Activated CD4-positive, alpha-beta T cell treated with anti-CD3 and anti-CD28 coated beads, Interleukin-2, amount 50 U/mL, for 48 hours (primary cell): ENCODE measurements at regions not wholly inside any gene's neighbourhood (a gene's known extent, or its start where the extent isn't known, plus 50 kb on each side); places are given as distances from the start of the nearest gene placed in this dataset.

Experiments used
- DNase-seq, 2 experiments: peaks; one replicate each; pipeline ENCODE4 v3.0.0-alpha.2; 2020

DNA sequence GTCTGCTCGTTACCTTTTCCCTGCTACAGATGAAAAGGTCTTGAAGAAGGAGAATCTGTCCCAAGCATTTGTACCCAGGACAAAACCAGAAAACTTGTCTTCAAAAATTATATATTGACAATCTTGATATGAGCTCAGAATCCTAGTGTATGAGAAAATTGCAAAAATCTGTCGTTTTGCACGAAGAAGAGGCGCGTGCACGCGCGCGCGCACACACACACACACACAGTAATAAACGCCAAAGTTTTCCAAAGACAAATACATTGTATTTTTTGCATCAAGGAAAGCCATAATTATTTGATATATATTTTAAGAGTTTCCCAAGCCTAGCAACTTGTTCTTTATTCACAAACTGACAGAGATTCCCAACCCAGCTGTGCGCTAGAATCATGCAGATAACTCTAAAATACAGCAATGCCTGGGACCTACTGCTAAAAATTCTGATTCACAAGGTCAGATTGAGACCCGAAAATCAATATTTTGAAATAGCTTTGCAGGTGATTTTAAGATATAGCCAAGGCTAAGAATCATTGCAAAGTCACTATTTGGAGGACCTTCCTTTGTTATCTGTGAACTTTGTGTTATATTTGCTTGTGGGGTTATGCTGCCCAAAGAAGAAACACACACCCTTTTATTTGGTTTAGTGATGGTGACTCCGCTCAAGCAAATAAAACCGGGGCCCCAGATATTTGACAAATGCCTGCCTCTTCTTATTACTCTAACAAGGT lies 1287.7 kb upstream of the CDH6 start:
- no peak for DNase-seq

DNA sequence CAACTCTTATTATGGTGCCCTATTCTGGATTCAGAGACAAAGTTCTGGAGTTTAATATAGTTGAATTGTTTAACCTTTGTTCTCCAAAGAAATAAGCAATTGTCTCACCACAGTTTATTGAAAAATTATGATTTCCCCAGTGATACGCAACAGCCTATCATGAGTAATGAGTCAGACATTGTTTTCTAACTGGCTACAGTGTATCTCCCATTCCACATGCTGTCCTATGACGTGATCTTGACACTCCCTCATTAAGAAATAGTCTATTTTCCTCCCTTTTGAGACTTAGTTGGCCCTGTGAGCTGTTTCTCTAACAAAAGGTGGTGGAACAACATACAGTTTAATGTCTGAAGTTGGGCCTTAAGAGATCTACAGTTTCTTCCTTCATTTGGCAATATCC lies 1290.6 kb upstream of the CDH6 start:
- no peak for DNase-seq

DNA sequence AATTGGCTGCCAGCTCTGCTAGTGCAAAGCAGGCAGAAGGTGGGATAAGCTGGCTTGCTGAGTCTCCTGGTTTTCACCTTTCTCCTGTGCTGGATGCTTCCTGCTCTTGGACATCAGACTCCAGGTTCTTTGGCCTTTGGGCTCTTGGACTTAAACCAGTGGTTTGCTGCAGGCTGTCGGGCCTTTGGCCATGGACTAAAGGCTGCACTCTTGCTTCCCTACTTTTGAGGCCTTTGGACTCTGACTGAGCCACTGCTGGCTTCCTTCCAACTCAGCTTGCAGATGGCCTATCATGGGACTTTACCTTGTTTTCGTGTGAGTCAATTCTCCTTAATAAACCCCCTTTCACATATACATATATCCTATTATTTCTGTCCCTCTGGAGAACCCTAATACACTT lies 1293.9 kb upstream of the CDH6 start:
- DNase-seq, result no peak

DNA sequence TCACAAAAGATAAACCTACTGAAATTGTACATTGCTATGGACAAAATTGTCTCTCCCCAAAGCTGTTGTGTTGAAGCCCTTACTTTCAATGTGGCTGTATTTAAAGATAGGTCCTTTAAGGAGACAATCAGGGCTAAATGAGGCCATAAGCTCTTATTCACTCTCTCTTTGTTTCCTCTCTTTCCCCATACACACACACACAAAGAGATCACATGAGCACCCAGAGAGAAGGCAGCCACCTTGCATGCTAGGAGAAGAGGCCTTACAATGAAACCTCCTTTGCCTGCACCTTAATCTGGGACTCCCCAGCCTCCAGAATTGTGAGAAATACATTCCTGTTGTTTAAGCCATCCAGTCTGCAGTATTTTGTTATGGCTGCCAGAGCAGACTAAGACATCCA lies 1295.6 kb upstream of the CDH6 start:
- no peak for DNase-seq

DNA sequence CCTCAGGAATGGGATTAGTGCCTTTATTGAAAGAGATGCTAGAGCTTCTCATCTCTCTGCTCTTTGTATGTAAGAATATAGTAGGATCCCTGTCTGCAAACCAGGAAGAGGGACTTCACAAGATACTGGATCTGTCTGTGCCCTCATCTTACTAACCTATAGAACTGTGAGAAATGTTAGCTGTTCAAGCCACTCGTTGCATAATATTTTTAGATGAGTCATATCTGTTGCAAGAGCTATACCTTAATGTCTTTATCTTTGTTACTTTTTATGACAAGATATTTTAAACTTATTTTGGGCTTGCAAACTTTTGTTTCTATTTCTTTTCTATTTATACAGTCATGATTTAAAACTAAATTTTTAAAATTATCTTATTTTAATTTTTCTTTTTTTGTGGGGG lies 1296.8 kb upstream of the CDH6 start:
- no peak for DNase-seq

DNA sequence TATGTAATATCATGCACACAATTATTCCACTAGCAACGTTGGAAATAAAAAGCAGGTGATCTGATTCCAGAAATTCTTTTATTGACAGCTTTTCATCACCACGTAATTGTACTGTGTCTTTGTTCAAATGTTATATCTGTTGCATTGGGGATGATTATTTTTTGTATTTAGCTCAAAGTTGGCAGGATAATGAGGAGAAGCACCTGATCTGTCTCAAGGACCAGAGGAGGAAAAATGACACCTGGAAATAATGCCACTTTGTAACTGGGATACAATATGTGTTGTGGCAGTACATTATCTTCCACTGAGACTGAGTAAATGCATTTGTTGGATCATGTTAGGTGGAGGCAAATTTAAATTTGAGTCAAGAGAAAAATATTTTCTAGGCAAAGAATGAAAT lies 1298.8 kb upstream of the CDH6 start:
- DNase-seq, result no peak

DNA sequence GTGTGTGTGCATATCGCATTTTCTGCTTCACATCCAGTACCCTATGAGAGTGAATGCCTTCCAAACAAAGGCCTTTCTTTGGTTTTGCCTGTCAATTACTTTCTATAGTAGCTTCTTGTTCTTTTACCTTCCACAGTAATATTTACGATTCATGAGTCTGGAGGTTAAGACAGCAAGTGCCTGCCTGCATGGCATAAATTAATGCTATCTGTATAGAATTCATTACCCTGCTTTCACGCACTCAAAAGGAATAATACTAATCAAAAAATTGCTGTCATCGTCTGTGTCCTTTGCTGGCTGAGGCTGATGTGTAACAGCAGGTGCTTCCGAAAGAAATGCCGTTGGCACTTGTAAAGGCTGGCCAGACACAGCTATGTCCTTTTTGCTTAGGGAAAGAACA lies 1304.4 kb upstream of the CDH6 start:
- no peak for DNase-seq

DNA sequence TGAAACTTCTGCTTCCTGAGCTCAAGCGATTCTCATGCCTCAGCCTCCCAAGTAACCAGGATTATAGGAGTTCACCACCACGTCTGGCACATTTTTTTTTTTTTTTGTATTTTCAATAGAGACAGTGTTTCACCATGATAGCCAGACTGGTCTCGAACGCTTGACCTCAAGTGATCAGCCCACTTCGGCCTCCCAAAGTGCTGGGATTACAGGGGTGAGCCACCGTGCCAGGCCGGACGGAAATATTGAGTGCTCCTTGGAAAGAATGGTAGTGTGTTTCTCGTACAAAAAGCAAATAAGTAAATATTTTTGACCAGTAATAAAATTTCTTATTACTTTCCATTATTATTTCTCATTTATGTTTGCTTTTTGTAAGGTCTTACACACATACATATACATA lies 1307.9 kb upstream of the CDH6 start:
- no peak for DNase-seq

DNA sequence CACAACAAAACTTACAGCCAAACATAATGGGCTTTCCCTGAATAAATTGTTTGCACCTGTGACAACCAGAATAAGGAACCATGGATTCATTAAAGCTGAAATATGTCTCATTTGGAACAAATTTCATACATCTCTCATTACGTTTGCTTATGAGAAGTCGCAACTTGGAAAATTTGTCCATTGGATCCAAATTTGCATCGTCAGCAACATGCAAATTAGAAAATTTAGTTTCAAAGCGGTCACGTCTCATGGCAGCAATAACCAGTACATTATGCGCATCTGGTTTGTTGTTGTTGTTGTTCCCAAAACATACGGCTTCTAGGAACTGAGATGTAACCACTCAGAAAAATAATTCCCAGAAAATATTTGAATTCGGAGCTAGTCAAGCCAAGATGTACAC lies 1311.5 kb upstream of the CDH6 start:
- no peak for DNase-seq

DNA sequence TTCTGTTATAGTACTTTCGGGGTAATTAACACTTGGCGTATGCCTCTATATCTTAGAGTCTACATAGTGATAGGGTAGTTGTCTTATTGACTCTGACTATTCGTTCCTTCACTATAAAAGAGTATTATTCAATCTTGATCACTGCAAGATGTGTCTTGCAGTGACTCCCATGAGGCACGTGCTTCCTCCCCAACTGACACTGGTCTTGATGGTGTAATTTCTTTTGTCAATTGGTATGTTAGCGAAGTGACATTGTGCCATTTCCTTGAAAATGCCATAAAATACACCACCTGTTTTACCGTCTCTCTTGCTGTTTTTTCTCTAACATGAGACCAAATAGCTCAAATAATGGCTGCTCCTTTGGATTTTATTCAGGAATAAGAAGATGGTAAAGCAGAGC lies 1314.1 kb upstream of the CDH6 start:
- DNase-seq, result no peak

DNA sequence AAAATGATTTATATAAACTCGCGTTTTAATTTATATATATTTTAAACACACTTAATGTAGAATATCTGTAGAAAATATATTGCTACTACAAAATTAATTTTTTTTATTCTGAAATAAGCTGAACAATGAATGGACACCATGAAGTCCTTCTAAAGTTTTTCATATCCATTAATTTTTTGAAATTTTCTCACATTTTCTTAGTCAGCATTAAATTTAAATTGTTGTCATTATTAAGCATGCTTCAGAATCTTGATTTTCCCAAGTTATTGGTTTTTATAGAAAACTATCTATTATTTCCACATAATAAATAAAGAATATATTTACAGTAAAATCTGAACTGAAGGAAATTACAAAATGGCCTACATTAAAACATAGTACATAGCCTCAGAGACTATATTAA lies 1314.9 kb upstream of the CDH6 start:
- DNase-seq, result no peak

DNA sequence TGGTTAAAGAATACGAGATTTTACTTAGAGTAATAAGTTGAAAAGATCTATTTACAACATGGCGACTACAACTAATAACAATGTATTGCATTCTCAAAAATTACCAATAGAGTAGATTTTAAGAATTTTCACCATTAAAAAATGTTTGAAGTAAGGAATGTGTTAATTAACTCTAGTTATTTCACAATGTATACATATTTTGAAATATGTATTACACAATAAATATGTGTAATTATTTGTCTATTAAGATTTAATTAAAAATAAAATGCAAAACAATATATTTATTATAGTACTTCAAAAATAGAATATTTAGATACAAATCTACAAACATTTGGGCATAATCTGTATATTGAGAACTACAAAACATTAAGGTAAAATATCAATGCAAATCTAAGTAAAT lies 1326.3 kb upstream of the CDH6 start:
- no peak for DNase-seq

DNA sequence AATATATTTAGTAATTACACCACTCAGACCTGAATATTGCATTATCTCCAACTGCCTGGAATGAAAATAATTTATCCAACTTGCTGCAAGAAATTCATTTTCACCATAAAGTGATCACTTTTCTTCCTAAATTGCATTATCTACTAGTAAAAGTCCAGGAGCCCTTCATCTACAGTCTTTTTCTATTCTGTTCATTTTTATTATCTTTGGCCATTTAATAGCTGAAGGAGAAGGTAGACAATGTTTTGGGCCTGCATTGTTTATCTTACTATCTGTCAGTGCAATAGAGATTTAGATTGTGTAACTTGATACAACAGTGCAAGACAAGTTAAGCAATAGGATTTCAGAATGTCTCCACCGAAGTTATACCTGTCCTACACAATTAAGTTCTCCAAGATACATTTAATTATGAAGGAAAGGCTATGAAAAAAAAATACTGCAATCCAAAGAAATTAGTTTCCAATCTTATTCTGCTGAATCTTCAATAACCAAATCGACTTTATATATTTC lies 1339.7 kb upstream of the CDH6 start:
- no peak for DNase-seq

DNA sequence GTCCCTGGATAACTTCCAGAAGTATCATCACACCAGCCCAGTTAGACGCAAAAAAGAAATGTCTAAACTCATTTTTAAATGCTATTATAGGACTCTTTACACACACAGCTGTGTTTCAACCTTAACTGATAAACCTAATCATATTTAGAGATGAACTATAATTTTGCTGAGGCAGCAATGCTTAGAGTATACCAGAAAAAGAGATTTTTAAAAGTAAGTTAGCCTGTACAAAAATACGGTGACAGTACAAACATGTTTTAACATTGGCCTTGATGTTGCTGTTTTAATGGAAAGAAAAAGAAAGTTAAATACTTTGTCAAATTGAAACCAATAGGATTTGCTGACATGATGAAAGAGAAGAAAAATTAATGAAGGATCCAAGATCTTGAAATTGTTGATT lies 1341.2 kb upstream of the CDH6 start:
- no peak for DNase-seq

DNA sequence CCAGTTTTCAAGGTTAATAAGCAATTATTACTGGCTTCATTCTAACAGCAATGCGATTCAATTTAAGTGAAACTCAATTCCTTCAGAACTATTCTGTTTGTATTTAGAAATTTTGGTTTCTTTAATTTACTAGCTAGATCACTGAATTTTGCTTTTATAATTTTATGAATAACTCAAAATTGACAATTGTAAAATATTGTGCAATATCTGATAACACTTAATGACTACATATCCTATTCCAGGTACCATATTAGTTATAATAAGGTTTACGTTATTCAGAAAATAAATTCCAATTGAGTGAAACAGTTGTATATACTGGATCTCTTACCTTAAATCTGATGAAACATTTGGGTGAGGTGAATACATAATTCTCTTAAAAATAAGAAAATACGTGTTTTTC lies 1348.3 kb upstream of the CDH6 start:
- DNase-seq, result no peak

DNA sequence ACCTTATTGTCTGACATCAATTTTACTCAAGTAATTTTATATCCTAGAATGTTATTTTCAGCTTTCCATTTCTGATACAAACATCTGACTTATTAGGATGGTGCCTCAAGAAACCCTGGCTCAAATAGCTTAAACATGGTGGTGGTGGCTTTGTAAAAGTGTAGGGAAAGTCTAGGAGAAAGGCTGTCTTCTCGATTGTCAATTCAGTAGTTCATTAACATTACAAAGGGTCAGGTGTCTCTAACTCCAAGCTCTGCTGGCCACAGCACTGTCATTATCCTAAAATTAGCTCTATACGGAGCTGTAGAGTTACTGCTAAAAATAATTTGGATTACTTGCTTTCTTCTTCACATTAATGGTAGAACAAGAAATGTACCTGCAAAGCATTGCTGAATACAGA lies 1360.1 kb upstream of the CDH6 start:
- DNase-seq, result no peak

DNA sequence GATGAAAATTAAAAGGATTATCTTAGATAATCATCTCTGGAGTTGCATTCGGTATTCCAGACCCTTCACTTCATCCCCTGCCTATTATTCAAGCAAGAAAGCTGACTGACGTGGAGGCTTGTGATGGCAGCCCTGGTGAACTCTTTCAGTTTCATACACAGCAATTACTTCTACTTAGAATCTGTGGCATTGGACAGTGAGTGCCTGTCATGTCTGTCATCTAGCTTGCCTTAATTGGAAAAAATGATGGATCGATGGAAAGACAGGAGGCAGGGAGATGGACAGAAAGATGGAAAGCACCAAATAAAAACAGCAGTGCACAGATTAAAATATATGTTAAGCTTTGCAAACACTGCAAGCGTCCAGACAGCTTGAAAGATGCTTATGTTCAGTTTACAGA lies 1371.0 kb upstream of the CDH6 start:
- DNase-seq, result no peak

DNA sequence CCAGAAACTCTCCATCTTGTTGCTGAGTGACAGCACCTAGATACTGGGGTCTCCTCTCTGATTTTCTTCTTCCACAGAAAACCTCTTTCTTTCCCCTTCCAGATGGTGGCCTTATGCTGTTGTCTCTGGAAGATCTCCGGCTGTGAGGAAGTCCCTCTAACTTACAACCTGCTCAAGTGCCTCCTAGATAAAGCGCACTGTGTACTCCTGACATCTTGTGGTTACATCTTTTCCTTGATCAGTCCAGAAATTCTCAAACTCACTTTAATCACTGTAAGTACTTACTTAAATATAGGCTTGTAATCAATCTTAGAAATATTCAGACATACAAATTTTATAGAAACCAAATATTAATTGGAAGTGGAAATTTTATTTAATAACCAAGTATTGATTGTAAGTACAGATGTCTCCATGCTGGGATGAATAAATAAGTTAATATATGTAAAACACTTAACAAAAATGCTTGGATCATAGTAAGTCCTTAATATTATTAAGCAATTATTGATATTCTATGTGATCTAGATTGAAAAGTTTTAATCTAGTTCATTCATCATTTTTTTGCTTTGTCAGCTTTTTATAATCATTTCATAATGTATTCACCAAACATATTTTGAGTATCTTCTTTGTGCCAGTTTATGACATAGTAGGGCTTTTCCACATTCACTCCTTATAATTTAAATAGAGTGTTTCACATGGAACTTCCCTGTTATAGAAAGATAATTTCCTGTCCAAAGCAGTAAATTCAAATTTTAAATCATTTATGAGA lies 1381.4 kb upstream of the CDH6 start:
- DNase-seq, result no peak

DNA sequence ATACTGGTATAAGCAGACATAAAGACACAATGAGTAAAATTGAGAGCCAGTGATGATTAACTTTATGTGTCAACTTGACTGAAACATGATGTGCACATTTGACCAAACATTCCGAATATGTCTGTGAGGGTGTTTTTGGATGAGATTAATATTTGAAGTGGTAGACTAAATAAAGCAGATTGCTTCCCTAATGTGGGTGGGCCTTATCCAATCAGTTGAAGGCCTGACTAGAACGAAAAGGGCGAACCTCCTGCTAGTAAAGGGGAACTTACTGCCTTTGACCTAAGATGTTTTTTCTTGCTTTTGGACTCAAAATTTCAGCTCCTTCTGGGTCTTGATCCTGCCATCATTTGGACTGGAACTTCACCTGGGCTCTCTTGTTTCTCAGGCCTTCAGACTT lies 1387.7 kb upstream of the CDH6 start:
- DNase-seq, result no peak

DNA sequence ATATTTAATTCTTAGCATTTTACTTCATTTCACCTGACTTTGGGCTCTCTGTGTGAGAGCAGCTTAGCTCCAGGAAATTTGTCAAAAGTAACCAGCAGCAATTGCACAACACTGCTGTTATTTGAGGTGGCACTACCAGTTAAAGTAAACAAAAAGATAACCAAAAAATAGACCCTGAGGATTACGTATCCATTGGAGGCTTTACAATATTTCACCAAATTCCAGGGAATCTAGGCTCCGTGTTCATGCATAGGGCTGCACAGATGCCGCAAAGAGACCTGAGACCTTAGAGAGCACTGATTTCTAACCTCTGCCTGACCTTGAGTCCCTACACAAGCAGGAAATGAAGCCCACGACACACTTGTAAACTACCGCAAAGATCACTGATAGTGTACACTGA lies 1392.7 kb upstream of the CDH6 start:
- no peak for DNase-seq

DNA sequence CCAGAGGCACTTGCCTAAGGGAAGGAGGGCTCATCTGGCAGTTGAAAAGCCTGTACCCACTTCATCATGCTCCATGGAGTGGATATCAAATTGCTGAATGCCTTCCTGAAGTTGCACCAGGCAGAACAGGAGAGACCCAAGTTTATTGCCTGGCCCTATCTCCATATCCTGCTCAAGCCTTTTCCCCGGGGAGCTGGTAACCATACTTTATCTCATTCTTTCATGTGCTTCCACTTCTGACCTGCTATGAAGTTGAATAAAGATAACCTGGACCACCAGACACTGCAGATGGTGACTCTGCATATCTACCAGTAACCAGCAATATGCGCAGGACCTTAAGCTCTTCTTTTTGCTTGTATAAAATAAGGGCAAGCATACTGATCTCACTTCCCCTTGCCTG lies 1397.5 kb upstream of the CDH6 start:
- DNase-seq, result no peak

DNA sequence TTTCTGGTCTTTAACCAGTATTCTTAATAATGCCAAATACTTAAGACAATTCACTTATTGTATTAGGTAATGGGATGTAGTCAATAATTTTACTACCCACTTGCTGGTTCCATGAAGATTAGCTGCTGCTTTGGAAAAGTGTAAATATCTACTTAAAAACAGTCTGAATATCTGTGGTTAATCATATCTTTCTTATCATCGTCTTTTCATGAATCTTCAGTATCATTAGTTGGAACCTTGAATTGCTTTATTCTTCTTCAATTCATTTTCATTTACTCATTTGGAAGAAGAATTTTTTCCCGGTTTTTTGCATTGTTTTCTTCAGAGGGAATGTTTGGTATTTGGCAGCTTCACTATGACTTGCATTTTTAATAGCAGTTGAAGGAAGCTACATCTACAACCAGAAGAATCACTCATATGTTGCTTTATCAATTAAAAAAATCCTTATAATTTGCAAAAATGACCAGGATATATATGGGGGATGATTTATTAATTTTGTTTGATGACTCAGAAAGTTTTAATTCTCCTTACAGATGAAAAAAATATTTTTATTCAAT lies 1398.3 kb upstream of the CDH6 start:
- no peak for DNase-seq

DNA sequence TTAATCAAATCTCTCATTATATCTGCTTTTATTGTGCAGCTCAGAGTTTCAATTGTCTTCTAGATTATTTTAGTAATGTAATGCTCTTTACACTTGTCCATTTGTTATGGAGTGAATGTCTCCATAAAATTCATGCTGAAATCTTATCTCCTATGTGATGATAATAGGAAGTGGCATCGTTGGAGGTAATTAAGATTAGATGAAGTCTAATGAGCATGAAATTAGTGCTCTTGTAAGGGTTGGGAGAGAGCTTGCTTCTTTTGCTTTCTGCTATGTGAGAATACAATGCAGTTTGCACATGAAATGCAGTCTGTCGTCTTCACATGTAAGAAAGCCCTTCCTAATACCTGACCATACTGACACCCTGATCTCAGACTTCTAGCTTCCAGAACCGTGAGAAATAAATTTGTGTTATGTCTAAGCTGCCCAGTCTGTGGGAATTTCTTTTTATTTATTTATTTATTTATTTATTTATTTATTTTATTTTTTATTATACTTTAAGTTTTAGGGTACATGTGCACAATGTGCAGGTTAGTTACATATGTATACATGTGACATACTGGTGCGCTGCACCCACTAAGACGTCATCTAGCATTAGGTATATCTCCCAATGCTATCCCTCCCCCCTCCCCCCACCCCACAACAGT lies 1399.2 kb upstream of the CDH6 start:
- no peak for DNase-seq

DNA sequence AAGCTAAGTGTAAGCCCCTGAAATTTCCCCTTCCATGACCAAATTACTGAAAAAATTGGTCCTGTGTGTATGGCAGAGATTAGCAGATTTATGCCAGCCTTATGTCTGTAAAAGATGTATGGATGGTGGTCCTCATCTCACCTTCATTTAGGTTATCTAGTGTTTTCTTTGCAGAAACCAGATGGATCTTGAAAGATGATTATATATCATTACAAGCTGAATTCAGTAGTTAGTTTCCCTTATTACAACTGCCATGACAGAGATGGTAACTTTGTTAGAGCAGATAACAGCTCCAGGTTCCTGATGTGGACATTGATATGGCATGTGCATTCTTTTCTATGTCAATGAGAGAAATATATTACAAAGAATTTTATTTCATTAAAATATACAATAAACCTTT lies 1403.2 kb upstream of the CDH6 start:
- no peak for DNase-seq
